Upper lobe of right lung (tissue), 1 donor: ENCODE measurements at regions not wholly inside any gene's neighbourhood (a gene's known extent, or its start where the extent isn't known, plus 50 kb on each side); places are given as distances from the start of the nearest gene placed in this dataset.

Experiments
- ATAC-seq: fragments of 200-7000 bp; cut with Tn5 transposase; one replicate; pipeline ENCODE4 v1.9.1; 2020; ENCODE audit warnings: mild to moderate bottlenecking, moderate library complexity
- DNase-seq: peaks from one replicate; pipeline ENCODE4 v3.0.0-alpha.2; 2020
- H3K27ac ChIP-seq: fragments of 200-600 bp; one replicate; pipeline ENCODE4 v1.8.0; 2022
- H3K27me3 ChIP-seq: fragments of 200-600 bp; one replicate; pipeline ENCODE4 v1.8.0; 2022; ENCODE audit warnings: mild to moderate bottlenecking
- H3K36me3 ChIP-seq: fragments of 200-600 bp; one replicate; pipeline ENCODE4 v1.8.0; 2022
- H3K4me1 ChIP-seq: fragments of 200-600 bp; one replicate; pipeline ENCODE4 v1.8.0; 2022
- H3K4me3 ChIP-seq: fragments of 200-600 bp; one replicate; pipeline ENCODE4 v1.8.0; 2022; ENCODE audit warnings: mild to moderate bottlenecking
- H3K9me3 ChIP-seq: fragments of 200-600 bp; one replicate; pipeline ENCODE4 v1.8.0; 2022
- CTCF ChIP-seq: fragments of 200-600 bp; IDR thresholded peaks from one replicate; pipeline ENCODE4 v1.8.0; 2022; ENCODE audit warnings: antibody characterized with exemption
- intact Hi-C: fragments of 100-400 bp; cut with DNase I; formaldehyde crosslinking; loops from one replicate; pipeline ENCODE4 v1.11.0; 2022
- donor health status: DM: no; HTN: yes; CAD: no; lungs with severe emphysema.

- Histone ChIP-seq H3K27me3 (no peaks in the 10 kb centered on the region), H3K27ac (no peak overlapping the region), H3K36me3 (no peaks in the 10 kb centered on the region), H3K4me3 (no peak overlapping the region), H3K9me3 (no peaks in the 10 kb centered on the region), H3K4me1 (no peaks in the 10 kb centered on the region)
- DNase-seq (no peak), ATAC-seq (peak; percentile 50)
- intact Hi-C loops = no loop called here
- no peak for TF ChIP-seq CTCF
Measured at GRCh38 chr18:61750840-61751668, 141.8 kb downstream of the RNF152 start.

GRCh38 chr18:61749546-61749945, 143.3 kb downstream of the RNF152 start:
- ATAC-seq (no peak), DNase-seq (no peak)
- no peak for TF ChIP-seq CTCF
- Histone ChIP-seq H3K27ac (no peak overlapping the region), H3K9me3 (no peaks in the 10 kb centered on the region), H3K4me1 (no peaks in the 10 kb centered on the region), H3K27me3 (no peaks in the 10 kb centered on the region), H3K36me3 (no peaks in the 10 kb centered on the region), H3K4me3 (no peak overlapping the region)
- intact Hi-C loops = no loop called here

- H3K36me3 ChIP-seq = no peaks in the 10 kb centered on the region
- no peak for ATAC-seq
- no peaks in the 10 kb centered on the region for H3K4me1 ChIP-seq
- H3K27ac ChIP-seq = no peak overlapping the region
- no peak overlapping the region for H3K4me3 ChIP-seq
- TF ChIP-seq CTCF = no peak
- no peak for DNase-seq
- no peaks in the 10 kb centered on the region for H3K9me3 ChIP-seq
- intact Hi-C loops = no loop called here
- H3K27me3 ChIP-seq = no peaks in the 10 kb centered on the region
Measured at GRCh38 chr18:61749031-61749430, 143.8 kb downstream of the RNF152 start.

- ATAC-seq (peak; percentile 40), DNase-seq (no peak)
- H3K27ac ChIP-seq = no peak overlapping the region
- intact Hi-C loops = no loop called here
- peaks cover 5% of the 10 kb centered on the region for H3K4me1 ChIP-seq
- H3K27me3 ChIP-seq = no peaks in the 10 kb centered on the region
- no peak overlapping the region for H3K4me3 ChIP-seq
- no peaks in the 10 kb centered on the region for H3K36me3 ChIP-seq
- no peak for TF ChIP-seq CTCF
- H3K9me3 ChIP-seq = no peaks in the 10 kb centered on the region
Measured at GRCh38 chr18:61748004-61748403, 144.8 kb downstream of the RNF152 start.

GRCh38 chr18:61743775-61744531, 148.9 kb downstream of the RNF152 start:
- Histone ChIP-seq H3K36me3 (no peaks in the 10 kb centered on the region), H3K4me3 (no peak overlapping the region), H3K9me3 (no peaks in the 10 kb centered on the region), H3K27ac (peak overlapping the region; percentile 61), H3K27me3 (no peaks in the 10 kb centered on the region), H3K4me1 (peaks cover 10% of the 10 kb centered on the region)
- DNase-seq = no peak
- peak; percentile 11 for ATAC-seq
- no peak for TF ChIP-seq CTCF
- intact Hi-C loops = no loop called here
